Cardiac fibroblast (primary cell): ENCODE measurements at regions not wholly inside any gene's neighbourhood (a gene's known extent, or its start where the extent isn't known, plus 50 kb on each side); places are given as distances from the start of the nearest gene placed in this dataset.

ENCODE experiments used
- DNase-seq, 2 donors: peaks; one replicate each; pipeline versions ENCODE4 v3.0.0 to v3.0.0-alpha.2; 2010; ENCODE audit warnings: low read depth in 2 of 2
- H3K4me3 ChIP-seq, 2 donors: replicated peaks in 1 of 2; 1 replicate in 1 of 2; 2 replicates in 1 of 2; pipeline ENCODE4 v1.5.1; 2011; ENCODE audit warnings: low read depth in 2 of 2, low read length in 2 of 2, mild to moderate bottlenecking in 2 of 2, moderate library complexity in 1 of 2
- TF ChIP-seq, protein P1 (sequence below): IDR thresholded peaks from one replicate; pipeline ENCODE4 v1.5.1; 2011; ENCODE audit warnings: low read depth, mild to moderate bottlenecking, low read length, inconsistent platforms

DNA sequence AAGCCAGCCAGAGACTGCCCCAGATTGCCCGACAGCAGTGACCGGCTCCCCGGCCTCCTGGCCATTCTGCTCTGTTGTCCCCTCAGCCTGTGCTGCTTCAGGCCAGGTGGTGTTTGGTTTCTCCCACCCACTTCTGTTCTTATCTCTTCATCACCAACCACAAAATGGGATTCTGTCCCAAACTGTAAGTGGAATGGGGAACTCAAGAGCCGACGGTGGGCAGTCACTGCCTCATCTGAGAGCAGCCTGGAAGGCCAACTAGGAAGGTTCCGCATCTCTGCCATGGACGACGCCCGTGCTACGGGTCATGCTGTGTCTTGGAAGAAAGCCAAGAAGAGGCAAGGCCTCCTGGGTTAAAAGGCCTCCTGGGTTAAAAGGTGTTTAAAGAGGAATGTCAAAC is 219.0 kb upstream of the PIK3R1 start:
- no peak overlapping the region for H3K4me3 ChIP-seq
- no peak for DNase-seq
- TF ChIP-seq, protein P1, sequence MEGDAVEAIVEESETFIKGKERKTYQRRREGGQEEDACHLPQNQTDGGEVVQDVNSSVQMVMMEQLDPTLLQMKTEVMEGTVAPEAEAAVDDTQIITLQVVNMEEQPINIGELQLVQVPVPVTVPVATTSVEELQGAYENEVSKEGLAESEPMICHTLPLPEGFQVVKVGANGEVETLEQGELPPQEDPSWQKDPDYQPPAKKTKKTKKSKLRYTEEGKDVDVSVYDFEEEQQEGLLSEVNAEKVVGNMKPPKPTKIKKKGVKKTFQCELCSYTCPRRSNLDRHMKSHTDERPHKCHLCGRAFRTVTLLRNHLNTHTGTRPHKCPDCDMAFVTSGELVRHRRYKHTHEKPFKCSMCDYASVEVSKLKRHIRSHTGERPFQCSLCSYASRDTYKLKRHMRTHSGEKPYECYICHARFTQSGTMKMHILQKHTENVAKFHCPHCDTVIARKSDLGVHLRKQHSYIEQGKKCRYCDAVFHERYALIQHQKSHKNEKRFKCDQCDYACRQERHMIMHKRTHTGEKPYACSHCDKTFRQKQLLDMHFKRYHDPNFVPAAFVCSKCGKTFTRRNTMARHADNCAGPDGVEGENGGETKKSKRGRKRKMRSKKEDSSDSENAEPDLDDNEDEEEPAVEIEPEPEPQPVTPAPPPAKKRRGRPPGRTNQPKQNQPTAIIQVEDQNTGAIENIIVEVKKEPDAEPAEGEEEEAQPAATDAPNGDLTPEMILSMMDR: no peak

DNA sequence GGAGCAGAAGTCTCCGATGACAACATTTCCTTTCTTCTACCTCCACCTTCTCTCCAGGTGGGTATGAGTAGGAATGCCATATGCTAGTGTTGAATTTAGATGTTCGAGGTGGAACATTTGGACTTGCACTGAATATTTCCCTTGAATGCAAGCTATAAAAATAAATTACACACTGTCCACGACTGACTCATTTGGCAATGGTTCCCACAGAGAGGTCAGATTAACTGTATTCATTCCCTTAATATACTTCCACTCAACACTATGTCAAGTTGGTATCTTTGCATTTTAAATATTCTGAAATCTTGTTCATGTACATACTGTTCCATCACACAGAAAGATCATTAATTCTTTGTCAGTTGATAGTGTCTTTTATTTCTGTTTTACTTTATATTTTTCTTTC is 222.6 kb upstream of the PIK3R1 start:
- TF ChIP-seq, protein P1: no peak
- DNase-seq: peak in 1 of 2 donors; percentile 51

DNA sequence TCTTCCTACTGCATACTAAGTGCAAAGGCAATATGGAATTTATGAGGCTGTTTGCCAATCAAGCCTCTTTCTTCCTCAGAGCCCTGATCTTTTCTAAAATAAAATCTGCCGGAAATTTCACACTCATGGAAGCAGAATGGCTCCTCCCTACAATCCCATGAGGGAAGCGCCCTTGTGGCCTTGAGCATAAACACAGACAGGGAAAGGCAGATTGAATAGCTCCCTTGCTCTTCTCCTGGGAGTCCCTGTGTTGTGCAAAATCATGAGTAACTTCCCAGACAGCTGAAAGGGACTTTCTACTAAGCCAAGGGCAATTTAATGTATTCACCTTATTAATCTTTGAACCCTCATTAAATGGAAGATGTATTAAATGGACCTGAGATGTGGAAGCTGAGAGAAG is 226.1 kb upstream of the PIK3R1 start:
- TF ChIP-seq, protein P1: peak; percentile 14
- H3K4me3 ChIP-seq: no peak overlapping the region
- DNase-seq: peak; percentile 76 to 92

More for the DNA sequence above, 222.6 kb upstream of the PIK3R1 start:
- no peak overlapping the region for H3K4me3 ChIP-seq

DNA sequence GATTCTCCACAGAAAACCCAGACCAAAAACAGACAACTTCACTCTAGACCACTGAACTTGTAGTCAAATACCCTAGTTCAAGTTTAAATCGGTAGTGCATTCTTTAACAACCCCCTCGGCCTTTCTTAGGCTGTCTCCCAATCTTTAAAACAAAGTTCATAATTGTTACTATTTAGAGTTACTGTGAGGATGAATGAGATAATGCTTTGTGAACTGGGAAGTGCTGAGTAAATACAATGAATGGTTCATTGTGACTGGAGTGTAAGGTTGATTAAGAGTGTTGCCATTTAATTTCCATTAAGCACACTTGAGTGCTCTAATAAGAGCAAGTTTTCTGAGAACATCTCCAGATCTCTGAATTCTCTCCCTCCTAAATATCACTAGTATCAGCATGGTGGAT is 228.8 kb upstream of the PIK3R1 start:
- TF ChIP-seq, protein P1: no peak
- no peak for DNase-seq
- H3K4me3 ChIP-seq: no peak overlapping the region

DNA sequence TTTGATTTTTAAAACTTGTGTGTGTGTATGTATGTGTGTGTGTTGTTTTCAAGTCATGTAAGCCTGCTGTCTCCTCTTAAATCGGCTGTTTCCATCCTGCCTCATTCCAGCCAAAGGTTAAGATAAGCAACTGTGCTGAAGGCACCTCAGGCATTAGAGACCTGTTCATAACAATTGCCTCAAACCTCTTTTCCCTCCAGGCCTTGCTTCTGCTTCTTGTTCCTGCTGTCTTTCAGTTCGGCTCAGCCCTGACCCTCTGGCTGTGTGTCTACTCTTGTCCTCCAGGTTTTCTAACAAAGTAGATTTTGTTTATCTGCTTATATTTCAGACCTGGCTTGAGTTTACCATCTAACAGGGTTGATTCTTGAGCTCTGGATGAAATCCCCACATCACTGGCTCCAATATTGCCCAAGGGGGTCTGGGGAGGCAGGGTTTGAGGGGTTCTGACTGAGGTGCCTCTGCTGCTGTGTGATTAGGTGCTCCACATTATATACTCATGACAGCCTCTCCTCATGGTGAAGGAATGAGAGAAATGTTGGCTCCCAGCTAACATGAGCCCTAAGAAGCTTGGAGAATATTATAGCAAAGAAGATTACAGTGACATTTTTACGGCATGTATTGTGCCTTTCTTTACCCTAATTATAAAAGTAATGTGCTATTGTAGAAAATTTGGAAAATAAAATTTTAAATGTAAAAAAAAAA is 229.7 kb upstream of the PIK3R1 start:
- TF ChIP-seq, protein P1: no peak

DNA sequence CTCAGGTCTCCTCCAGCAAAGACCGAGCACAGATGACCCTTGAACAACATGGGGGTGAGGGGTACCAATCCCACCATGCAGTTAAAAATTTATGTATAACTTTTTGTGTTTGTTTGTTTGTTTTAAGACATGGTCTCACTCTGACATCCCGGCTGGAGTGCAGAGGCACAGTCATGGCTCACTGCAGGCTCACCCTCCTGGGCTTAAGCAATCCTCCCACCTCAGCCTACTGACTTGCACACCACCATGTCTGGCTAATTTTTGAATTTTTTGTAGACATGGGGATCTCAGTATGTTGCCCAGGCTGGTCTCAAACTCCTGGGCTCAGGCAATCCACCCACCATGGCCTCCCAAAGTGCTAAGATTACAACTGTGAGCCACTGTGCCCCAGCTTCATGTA is 231.0 kb upstream of the PIK3R1 start:
- H3K4me3 ChIP-seq: no peak overlapping the region
- DNase-seq: no peak
- TF ChIP-seq, protein P1: no peak

More for the DNA sequence above, 229.7 kb upstream of the PIK3R1 start:
- peak in 1 of 2 donors; percentile 24 for DNase-seq
- no peak overlapping the region for H3K4me3 ChIP-seq
